ENCODE measurements at regions not wholly inside any gene's neighbourhood (a gene's known extent, or its start where the extent isn't known, plus 50 kb on each side); places are given as distances from the start of the nearest gene placed in this dataset.

DNA sequence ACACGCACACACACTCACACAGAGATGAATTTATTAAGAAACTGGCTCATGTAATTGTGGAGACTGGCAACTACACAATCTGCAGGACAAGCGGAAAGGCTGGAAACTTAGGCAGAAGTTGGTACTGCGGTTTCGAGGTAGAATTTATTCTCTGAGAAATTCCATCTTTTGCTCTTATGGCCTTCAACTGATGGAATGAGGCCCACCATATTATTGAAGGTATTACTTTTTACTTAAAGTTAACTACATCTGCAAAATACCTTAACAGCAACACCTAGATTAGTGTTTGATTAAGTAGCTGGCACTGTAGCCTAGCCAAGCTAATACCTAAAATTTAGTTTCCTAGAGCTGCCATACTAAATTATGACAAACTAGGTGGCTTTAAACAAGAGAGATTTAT is 384.0 kb upstream of the UBE2E3 start:
- H3K4ac ChIP-seq (ENCODE audit: low read depth, low read length): no peak overlapping the region
- no peak overlapping the region for H3K4me2 ChIP-seq (ENCODE audit: insufficient read depth, insufficient read length, low read length)
- Mint-ChIP-seq H3K36me3 (ENCODE audit: insufficient read depth in 1 of 3, low read depth in 3 of 3) (peaks cover 0 to 2% (median 2%) of the 10 kb centered on the region in 3 experiments; a peak in 2 of 7 replicates), H3K9me3 (peaks cover 0 to 2% of the 10 kb centered on the region in 2 experiments; a peak in 1 of 5 replicates), H3K4me1 (peaks cover under 1% of the 10 kb centered on the region in 2 experiments), H3K27ac (no peak overlapping the region), H3K27me3 (ENCODE audit: low read depth) (no peaks in the 10 kb centered on the region), H3K4me3 (no peak overlapping the region)
- H2BK5ac ChIP-seq (ENCODE audit: insufficient read length, low read length): no peak overlapping the region
- no peaks in the 10 kb centered on the region for H3K23me2 ChIP-seq (ENCODE audit: insufficient read length, low read depth, low read length, poor library complexity, severe bottlenecking)
- H3K14ac ChIP-seq (ENCODE audit: insufficient read depth, low read length): no peak overlapping the region
- H4K8ac ChIP-seq (replicated peaks; ENCODE audit: insufficient read length, low read depth, low read length): no peak overlapping the region
- no peak overlapping the region for H3K23ac ChIP-seq (ENCODE audit: insufficient read length, low read depth, low read length)
- H4K5ac ChIP-seq (ENCODE audit: insufficient read length, low read depth, low read length): no peak overlapping the region
- H3K9ac ChIP-seq (ENCODE audit: extremely low read depth, insufficient read length, low read length): no peak overlapping the region
- H3T11ph ChIP-seq (ENCODE audit: low read length): no peak overlapping the region
- H3K56ac ChIP-seq (ENCODE audit: insufficient read length, low read depth, low read length): no peak overlapping the region
- no peak overlapping the region for H2BK12ac ChIP-seq (ENCODE audit: insufficient read length, low read depth, low read length)
- H4K20me1 ChIP-seq (ENCODE audit: control insufficient read depth, insufficient read depth, insufficient read length): no peaks in the 10 kb centered on the region
- H2BK15ac ChIP-seq (ENCODE audit: low read depth, low read length): no peak overlapping the region
- no peak overlapping the region for H2BK120ac ChIP-seq (ENCODE audit: low read depth, low read length, poor library complexity, severe bottlenecking)
- no peak for DNase-seq
- TF ChIP-seq, protein P1, sequence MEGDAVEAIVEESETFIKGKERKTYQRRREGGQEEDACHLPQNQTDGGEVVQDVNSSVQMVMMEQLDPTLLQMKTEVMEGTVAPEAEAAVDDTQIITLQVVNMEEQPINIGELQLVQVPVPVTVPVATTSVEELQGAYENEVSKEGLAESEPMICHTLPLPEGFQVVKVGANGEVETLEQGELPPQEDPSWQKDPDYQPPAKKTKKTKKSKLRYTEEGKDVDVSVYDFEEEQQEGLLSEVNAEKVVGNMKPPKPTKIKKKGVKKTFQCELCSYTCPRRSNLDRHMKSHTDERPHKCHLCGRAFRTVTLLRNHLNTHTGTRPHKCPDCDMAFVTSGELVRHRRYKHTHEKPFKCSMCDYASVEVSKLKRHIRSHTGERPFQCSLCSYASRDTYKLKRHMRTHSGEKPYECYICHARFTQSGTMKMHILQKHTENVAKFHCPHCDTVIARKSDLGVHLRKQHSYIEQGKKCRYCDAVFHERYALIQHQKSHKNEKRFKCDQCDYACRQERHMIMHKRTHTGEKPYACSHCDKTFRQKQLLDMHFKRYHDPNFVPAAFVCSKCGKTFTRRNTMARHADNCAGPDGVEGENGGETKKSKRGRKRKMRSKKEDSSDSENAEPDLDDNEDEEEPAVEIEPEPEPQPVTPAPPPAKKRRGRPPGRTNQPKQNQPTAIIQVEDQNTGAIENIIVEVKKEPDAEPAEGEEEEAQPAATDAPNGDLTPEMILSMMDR (conservative IDR thresholded peaks at IDR 0.05): no peak
- H3K27me3 ChIP-seq (ENCODE audit: insufficient read depth, low read length): no peaks in the 10 kb centered on the region
- H2AFZ ChIP-seq (ENCODE audit: low read length): no peak overlapping the region
- no CpG with 5 or more reads among the region's 4 CpGs for WGBS (ENCODE audit: extremely low coverage, insufficient read length, low lambda C conversion rate)
- H3K9me3 ChIP-seq (ENCODE audit: control insufficient read depth, low read depth, low read length): no peaks in the 10 kb centered on the region
- no peaks in the 10 kb centered on the region for H3K79me2 ChIP-seq (ENCODE audit: insufficient read depth, low read length)
- no peak overlapping the region for H2BK20ac ChIP-seq (ENCODE audit: low read depth, low read length, poor library complexity, severe bottlenecking)
- H4K91ac ChIP-seq (ENCODE audit: insufficient read length, low read depth, low read length): no peak overlapping the region
- H3K79me1 ChIP-seq (ENCODE audit: insufficient read depth, low read depth, low read length, poor library complexity, severe bottlenecking): no peaks in the 10 kb centered on the region
- no peak overlapping the region for H3K27ac ChIP-seq (ENCODE audit: insufficient read length, low read depth, low read length)
- no peak overlapping the region for H2AK5ac ChIP-seq (ENCODE audit: insufficient read length, low read length)
- no peaks in the 10 kb centered on the region for H3K4me1 ChIP-seq (ENCODE audit: insufficient read depth, low read length)
- H3K18ac ChIP-seq (ENCODE audit: insufficient read length, low read depth, low read length): no peak overlapping the region

Measured in H9 (cell line).